Endothelial cell of umbilical vein (primary cell): ENCODE measurements at regions not wholly inside any gene's neighbourhood (a gene's known extent, or its start where the extent isn't known, plus 50 kb on each side); places are given as distances from the start of the nearest gene placed in this dataset.

Experiments
- BruUV-seq: library from RNA; stranded (reverse); fragments of 400-500 nt; replicated peaks from 2 replicates; lab custom pipeline; 2021; lab: Mats Ljungman, UMichigan
- CTCF ChIA-PET: fragments of 300-600, 350-600 bp; sonication (Branson Sonifier 250); formaldehyde crosslinking; loops from one replicate; lab custom pipeline; 2021; ENCODE audit warnings: antibody characterized with exemption, inconsistent platforms; lab: Charles Lee
- POLR2A ChIA-PET: fragments of 300-600, 350-600 bp; sonication (Branson Sonifier 250); formaldehyde crosslinking; loops from one replicate; lab custom pipeline; 2021; ENCODE audit warnings: antibody characterized with exemption, inconsistent platforms; lab: Charles Lee
- DNase-seq: peaks from one replicate; pipeline ENCODE4 v3.0.0-alpha.2; 2011; ENCODE audit warnings: low read depth, low spot score
- FAIRE-seq: peaks from 2 replicates; lab custom pipeline; 2011; peaks lifted over from hg19 to GRCh38; lab: Jason Lieb, UNC
- H2AFZ ChIP-seq: 2 replicates; pipeline ENCODE4 v1.6.0; 2012; ENCODE audit warnings: low read depth, low read length, control low read depth, inconsistent platforms
- H3K27ac ChIP-seq: 2 replicates; pipeline ENCODE4 v1.5.1; 2011; ENCODE audit warnings: low read depth, mild to moderate bottlenecking, control low read depth, low read length, moderate library complexity; ENCODE audit not compliant: insufficient read depth
- H3K27me3 ChIP-seq, 2 experiments: 2 replicates each; pipeline versions ENCODE4 v1.6.0 to v1.6.1; 2011; ENCODE audit warnings: low read length in 2 of 2, mixed read lengths in 1 of 2; ENCODE audit not compliant: control insufficient read depth in 2 of 2, insufficient read depth in 2 of 2
- H3K36me3 ChIP-seq, 2 experiments: 2 replicates in 1 of 2; 3 replicates in 1 of 2; pipeline ENCODE4 v1.5.1; 2011; ENCODE audit warnings: low read length in 2 of 2, mild to moderate bottlenecking in 1 of 2, moderate library complexity in 1 of 2; ENCODE audit not compliant: control insufficient read depth in 2 of 2, insufficient read depth in 2 of 2; ENCODE audit errors: extremely low read depth in 1 of 2
- H3K4me1 ChIP-seq: 3 replicates; pipeline ENCODE4 v1.5.1; 2011; ENCODE audit warnings: mild to moderate bottlenecking, low read length; ENCODE audit not compliant: control insufficient read depth, insufficient read depth; ENCODE audit errors: extremely low read depth
- H3K4me2 ChIP-seq: 2 replicates; pipeline ENCODE4 v1.6.1; 2011; ENCODE audit warnings: low read length, control low read depth, mixed read lengths; ENCODE audit not compliant: insufficient read depth
- H3K4me3 ChIP-seq, 3 experiments: fragments of 200-600 bp in 1 of 3; sonication (generic), shearing (Covaris generic) in 1 of 3; replicated peaks in 1 of 3; 2 replicates each; pipeline ENCODE4 v1.5.1; 2011 to 2016; ENCODE audit warnings: control low read depth in 3 of 3, low read length in 3 of 3, mild to moderate bottlenecking in 2 of 3, inconsistent platforms in 1 of 3, low read depth in 1 of 3, moderate library complexity in 1 of 3; ENCODE audit not compliant: insufficient read depth in 1 of 3
- H3K79me2 ChIP-seq: 2 replicates; pipeline ENCODE4 v1.6.0; 2012; ENCODE audit warnings: low read length, inconsistent platforms; ENCODE audit not compliant: control insufficient read depth, insufficient read depth
- H3K9ac ChIP-seq: replicated peaks from 2 replicates; pipeline ENCODE3; 2011; ENCODE audit warnings: low read length, control low read depth; ENCODE audit not compliant: insufficient read depth; ENCODE audit errors: extremely low read depth
- H3K9me1 ChIP-seq: replicated peaks from 3 replicates; pipeline ENCODE4 v1.6.0; 2011; ENCODE audit warnings: mild to moderate bottlenecking, low read length; ENCODE audit not compliant: control insufficient read depth, insufficient read depth; ENCODE audit errors: extremely low read depth
- H3K9me3 ChIP-seq: replicated peaks from 2 replicates; pipeline ENCODE4 v1.5.1; 2012; ENCODE audit warnings: low read length, inconsistent platforms; ENCODE audit not compliant: control insufficient read depth, insufficient read depth
- H4K20me1 ChIP-seq: replicated peaks from 2 replicates; pipeline ENCODE3; 2011; ENCODE audit warnings: mild to moderate bottlenecking, low read length; ENCODE audit not compliant: control insufficient read depth, insufficient read depth; ENCODE audit errors: extremely low read depth
- CTCF ChIP-seq, 2 donors: IDR thresholded peaks; 1 replicate in 1 of 2; 2 replicates in 1 of 2; pipeline ENCODE4 v1.5.1; 2011; ENCODE audit warnings: low read length in 2 of 2, mild to moderate bottlenecking in 2 of 2, moderate library complexity in 2 of 2, control low read depth in 1 of 2, inconsistent platforms in 1 of 2, low read depth in 1 of 2; ENCODE audit not compliant: insufficient read depth in 1 of 2; ENCODE audit errors: extremely low read depth in 1 of 2
- EZH2 ChIP-seq: IDR thresholded peaks from 2 replicates; pipeline ENCODE4 v1.6.1; 2012; ENCODE audit warnings: borderline replicate concordance, low read depth, mild to moderate bottlenecking, moderate library complexity, low read length, inconsistent platforms; ENCODE audit not compliant: severe bottlenecking
- FOS ChIP-seq: IDR thresholded peaks from 2 replicates; pipeline ENCODE4 v1.6.1; 2011; ENCODE audit warnings: mild to moderate bottlenecking, low read length, moderate library complexity, borderline replicate concordance; ENCODE audit not compliant: insufficient read depth
- GATA2 ChIP-seq: IDR thresholded peaks from 2 replicates; pipeline ENCODE4 v1.7.0; 2011; ENCODE audit warnings: low read depth, mild to moderate bottlenecking, moderate library complexity, mixed read lengths, low read length; ENCODE audit not compliant: insufficient read length, insufficient read depth
- JUN ChIP-seq: IDR thresholded peaks from 2 replicates; pipeline ENCODE4 v1.6.1; 2011; ENCODE audit warnings: borderline replicate concordance, low read depth; ENCODE audit not compliant: insufficient read length, insufficient read depth
- MAX ChIP-seq: IDR thresholded peaks from 2 replicates; pipeline ENCODE4 v1.6.1; 2011; ENCODE audit not compliant: insufficient read depth, insufficient read length
- MYC ChIP-seq: IDR thresholded peaks from one replicate; pipeline ENCODE4 v1.6.1; 2011; ENCODE audit warnings: mild to moderate bottlenecking, low read depth, low read length
- POLR2A ChIP-seq: IDR thresholded peaks from 2 replicates; pipeline ENCODE4 v1.6.1; 2012; ENCODE audit warnings: low read depth, mild to moderate bottlenecking, control low read depth, low read length
- POLR2AphosphoS5 ChIP-seq: IDR thresholded peaks from 2 replicates; pipeline ENCODE4 v1.6.1; 2012; ENCODE audit warnings: low read depth, mild to moderate bottlenecking, control low read depth, low read length, moderate library complexity; ENCODE audit not compliant: insufficient read depth
- dilution Hi-C: fragments of 300-500 bp; cut with MboI; formaldehyde crosslinking; loops from one replicate; pipeline ENCODE4 v1.15.0; 2019; ENCODE audit warnings: low sequenced_read_pairs; ENCODE audit not compliant: extremely low pct_ligation_motif_present
- intact Hi-C: fragments of 100-400 bp; cut with micrococcal nuclease; formaldehyde crosslinking; loops from one replicate; pipeline ENCODE4 v1.10.0; 2022

GRCh38 chr1:234871710-234872271 is 256.8 kb downstream of the TOMM20 start:
- H4K20me1 ChIP-seq: no peaks in the 10 kb centered on the region
- DNase-seq (no peak), FAIRE-seq (no peak)
- H3K9me3 ChIP-seq: no peaks in the 10 kb centered on the region
- H3K4me1 ChIP-seq: peaks cover 7% of the 10 kb centered on the region
- dilution Hi-C loops: no loop called here
- no peak overlapping the region for H3K4me2 ChIP-seq
- intact Hi-C loops: no loop called here
- no TSS peak for BruUV-seq
- no peaks in the 10 kb centered on the region for H3K79me2 ChIP-seq
- H3K27me3 ChIP-seq: no peaks in the 10 kb centered on the region
- no peak for TF ChIP-seq FOS
- TF ChIP-seq EZH2: no peak
- no peak for TF ChIP-seq GATA2
- no peak for TF ChIP-seq MYC
- TF ChIP-seq MAX: no peak
- TF ChIP-seq CTCF (IDR thresholded peaks at IDR 0.05; ENCODE audit: extremely low read depth in 1 of 2, insufficient read depth in 1 of 2, low read depth in 1 of 2, low read length in 2 of 2): no peak
- TF ChIP-seq JUN: no peak
- no peak for TF ChIP-seq POLR2A
- TF ChIP-seq POLR2AphosphoS5: no peak
- H3K27ac ChIP-seq: no peak overlapping the region
- ChIA-PET POLR2A (no interaction called here), CTCF (no interaction called here)
- H3K9me1 ChIP-seq: no peaks in the 10 kb centered on the region
- H3K36me3 ChIP-seq: no peaks in the 10 kb centered on the region
- no peak overlapping the region for H3K4me3 ChIP-seq
- H2AFZ ChIP-seq: no peak overlapping the region
- H3K9ac ChIP-seq: no peak overlapping the region
